ENCODE measurements at regions not wholly inside any gene's neighbourhood (a gene's known extent, or its start where the extent isn't known, plus 50 kb on each side); places are given as distances from the start of the nearest gene placed in this dataset.
"Not testable (repeated sequence)": the region's sequence is repeated elsewhere in the genome, so short reads cannot be mapped to it uniquely, and the experiment has no call there.

- ATAC-seq: peak; percentile 70
Observed at GRCh38 chr16:88234421-88235271, 148.1 kb upstream of the ZNF469 start.

GRCh38 chr16:88235691-88236090, 147.1 kb upstream of the ZNF469 start:
- not testable (repeated sequence) for ATAC-seq

More at GRCh38 chr16:88234421-88235271, 148.1 kb upstream of the ZNF469 start:
- TF ChIP-seq ZFP3 (CRISPR knock-in tag; IDR thresholded peaks at IDR 0.05): peak; percentile 89
- TF ChIP-seq ESRRG (CRISPR knock-in tag; IDR thresholded peaks at IDR 0.05): peak; percentile 25; the same call in 1 of the 2 replicates
- peak; percentile 61 for TF ChIP-seq TSHZ2 (CRISPR knock-in tag; IDR thresholded peaks at IDR 0.05)
- TF ChIP-seq ZNF565 (CRISPR knock-in tag; conservative IDR thresholded peaks at IDR 0.05; ENCODE audit: low read depth): peak; percentile 75; the same call in 1 of the 2 replicates
- peak; percentile 98 for TF ChIP-seq CSDC2 (CRISPR knock-in tag; IDR thresholded peaks at IDR 0.05)
- peak; percentile 56; the same call in 1 of the 2 replicates for TF ChIP-seq ZNF70 (CRISPR knock-in tag; IDR thresholded peaks at IDR 0.05)
- peak; percentile 33; the same call in 1 of the 2 replicates for TF ChIP-seq GLIS3 (CRISPR knock-in tag; IDR thresholded peaks at IDR 0.05)
- peak; percentile 66; the same call in 1 of the 2 replicates for TF ChIP-seq PPARA (CRISPR knock-in tag; IDR thresholded peaks at IDR 0.05; ENCODE audit: borderline replicate concordance)
- TF ChIP-seq PATZ1 (CRISPR knock-in tag; IDR thresholded peaks at IDR 0.05; ENCODE audit: borderline replicate concordance): peak; percentile 76; the same call in 1 of the 2 replicates
- peak; percentile 95 for TF ChIP-seq SNAI2 (CRISPR knock-in tag; IDR thresholded peaks at IDR 0.05)

GRCh38 chr16:88236229-88236628, 146.5 kb upstream of the ZNF469 start:
- not testable (repeated sequence) for ATAC-seq

- not testable (repeated sequence) for ATAC-seq
Observed at GRCh38 chr16:88237314-88237713, 145.4 kb upstream of the ZNF469 start.

- not testable (repeated sequence) for ATAC-seq
Observed at GRCh38 chr16:88237761-88238415, 144.9 kb upstream of the ZNF469 start.

GRCh38 chr16:88238732-88239274, 144.0 kb upstream of the ZNF469 start:
- ATAC-seq: peak; percentile 81

- peak; percentile 4; the same call in 2 of the 3 replicates for ATAC-seq
- TF ChIP-seq ZFP3 (CRISPR knock-in tag; IDR thresholded peaks at IDR 0.05) (peak; percentile 86), TSHZ2 (CRISPR knock-in tag; IDR thresholded peaks at IDR 0.05) (peak; percentile 35; the same call in 1 of the 2 replicates), CSDC2 (CRISPR knock-in tag; IDR thresholded peaks at IDR 0.05) (peak; percentile 91; the same call in 1 of the 2 replicates), ZC3H10 (CRISPR knock-in tag; IDR thresholded peaks at IDR 0.05) (peak; percentile 58; the same call in 1 of the 2 replicates)
Observed at GRCh38 chr16:88240118-88240517, 142.6 kb upstream of the ZNF469 start.

- not testable (repeated sequence) for ATAC-seq
Observed at GRCh38 chr16:88240776-88241175, 142.0 kb upstream of the ZNF469 start.

- ATAC-seq: not testable (repeated sequence)
Observed at GRCh38 chr16:88241404-88242311, 141.1 kb upstream of the ZNF469 start.

GRCh38 chr16:88242312-88243295, 140.2 kb upstream of the ZNF469 start:
- ATAC-seq: peak; percentile 12
